Smooth muscle cell (in vitro differentiated cells): ENCODE measurements at regions not wholly inside any gene's neighbourhood (a gene's known extent, or its start where the extent isn't known, plus 50 kb on each side); places are given as distances from the start of the nearest gene placed in this dataset.
"Not testable (repeated sequence)": the region's sequence is repeated elsewhere in the genome, so short reads cannot be mapped to it uniquely, and the experiment has no call there.

Experiments used
- DNase-seq: peaks from one replicate; lab custom pipeline; 2025; ENCODE audit not compliant: unreplicated experiment; lab: John Stamatoyannopoulos, UW
- H2AFZ ChIP-seq: fragments of 200-600 bp; sonication (generic); 2 replicates; pipeline ENCODE4 v1.6.0; 2016; ENCODE audit warnings: antibody characterized with exemption, low read depth, mild to moderate bottlenecking
- H3F3A ChIP-seq: fragments of 200-600 bp; sonication (generic); 2 replicates; pipeline ENCODE4 v1.6.0; 2017; ENCODE audit warnings: antibody characterized with exemption, low read depth
- H3K27ac ChIP-seq: fragments of 200-600 bp; sonication (generic); 2 replicates; pipeline ENCODE4 v1.5.1; 2016; ENCODE audit warnings: low read depth, mild to moderate bottlenecking
- H3K27me3 ChIP-seq: fragments of 200-600 bp; sonication (generic); 2 replicates; pipeline ENCODE4 v1.6.1; 2016; ENCODE audit warnings: low read depth, mild to moderate bottlenecking
- H3K36me3 ChIP-seq: fragments of 200-600 bp; sonication (generic); 2 replicates; pipeline ENCODE4 v1.5.1; 2016; ENCODE audit warnings: low read depth
- H3K4me1 ChIP-seq: fragments of 200-600 bp; sonication (generic); 2 replicates; pipeline ENCODE4 v1.5.1; 2016; ENCODE audit warnings: low read depth
- H3K4me2 ChIP-seq: fragments of 200-600 bp; sonication (generic); 2 replicates; pipeline ENCODE4 v1.6.0; 2016; ENCODE audit warnings: mild to moderate bottlenecking
- H3K4me3 ChIP-seq: fragments of 200-600 bp; sonication (generic); 2 replicates; pipeline ENCODE4 v1.5.1; 2016; ENCODE audit warnings: mild to moderate bottlenecking
- H3K79me2 ChIP-seq: fragments of 200-600 bp; sonication (generic); 2 replicates; pipeline ENCODE4 v1.6.0; 2016; ENCODE audit warnings: low read depth, mild to moderate bottlenecking
- H3K9ac ChIP-seq: fragments of 200-600 bp; sonication (generic); 2 replicates; pipeline ENCODE4 v1.6.0; 2016; ENCODE audit warnings: low read depth
- H3K9me3 ChIP-seq: fragments of 200-600 bp; sonication (generic); replicated peaks from 2 replicates; pipeline ENCODE4 v1.5.1; 2016; ENCODE audit warnings: low read depth
- H4K20me1 ChIP-seq: fragments of 200-600 bp; sonication (generic); 2 replicates; pipeline ENCODE4 v1.6.0; 2016; ENCODE audit warnings: low read depth
- WGBS: methylation state at CpG from one replicate; pipeline ENCODE4 v1.1.7; 2016; ENCODE audit warnings: low lambda C conversion rate; 5-methylcytosine and 5-hydroxymethylcytosine counted together
- TF ChIP-seq, protein P1 (sequence below): fragments of 200-600 bp; sonication (generic); IDR thresholded peaks from 2 replicates; pipeline ENCODE4 v1.5.1; 2017; ENCODE audit warnings: borderline replicate concordance, mild to moderate bottlenecking, antibody characterized with exemption; ENCODE audit not compliant: insufficient read depth, poor library complexity, severe bottlenecking

DNA sequence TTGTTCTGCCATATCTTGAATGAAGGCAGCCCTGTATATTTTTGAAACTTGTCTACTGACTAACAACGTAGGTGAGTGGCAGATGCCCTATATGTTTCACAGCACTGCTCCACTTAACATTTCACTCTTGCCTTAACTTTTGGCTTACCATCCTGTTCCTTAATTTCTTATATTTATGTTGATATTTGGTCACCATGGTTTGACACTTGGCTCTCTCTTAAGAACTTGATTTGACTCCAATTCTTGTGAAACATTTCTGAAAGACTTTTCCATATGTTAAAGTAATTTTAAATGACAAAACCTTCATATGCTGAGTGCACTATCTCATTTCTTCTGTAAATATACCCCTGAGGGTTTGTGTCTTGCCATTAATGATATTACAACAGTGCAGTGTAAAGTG is 434.3 kb upstream of the IMPG1 start:
- WGBS, result 89% methylated on average over 1 of the region's 1 CpG

DNA sequence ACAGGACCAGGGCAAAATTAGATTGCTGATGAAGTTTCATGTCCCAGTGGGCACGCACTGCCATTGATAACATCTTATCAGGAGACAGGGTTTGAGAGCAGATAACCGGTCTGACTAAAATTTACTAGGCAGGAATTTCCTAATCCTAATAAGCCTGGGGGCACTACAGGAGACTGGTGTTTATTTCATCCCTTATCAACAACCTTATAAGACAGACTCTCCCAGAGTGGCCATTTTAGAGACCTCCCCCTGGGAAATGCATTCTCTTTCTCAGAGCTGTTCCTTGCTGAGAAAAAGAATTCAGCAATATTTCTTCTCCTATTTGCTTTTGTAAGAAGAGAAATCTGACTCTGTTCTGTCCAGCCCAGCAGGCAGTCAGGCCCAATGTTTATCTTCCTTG is 423.4 kb upstream of the IMPG1 start:
- no peak for DNase-seq
- H3F3A ChIP-seq, result no peaks in the 10 kb centered on the region
- no peaks in the 10 kb centered on the region for H3K36me3 ChIP-seq
- H3K4me3 ChIP-seq, result no peak overlapping the region
- H2AFZ ChIP-seq, result no peak overlapping the region
- H3K79me2 ChIP-seq, result no peaks in the 10 kb centered on the region
- H3K27ac ChIP-seq, result no peak overlapping the region
- TF ChIP-seq, protein P1, sequence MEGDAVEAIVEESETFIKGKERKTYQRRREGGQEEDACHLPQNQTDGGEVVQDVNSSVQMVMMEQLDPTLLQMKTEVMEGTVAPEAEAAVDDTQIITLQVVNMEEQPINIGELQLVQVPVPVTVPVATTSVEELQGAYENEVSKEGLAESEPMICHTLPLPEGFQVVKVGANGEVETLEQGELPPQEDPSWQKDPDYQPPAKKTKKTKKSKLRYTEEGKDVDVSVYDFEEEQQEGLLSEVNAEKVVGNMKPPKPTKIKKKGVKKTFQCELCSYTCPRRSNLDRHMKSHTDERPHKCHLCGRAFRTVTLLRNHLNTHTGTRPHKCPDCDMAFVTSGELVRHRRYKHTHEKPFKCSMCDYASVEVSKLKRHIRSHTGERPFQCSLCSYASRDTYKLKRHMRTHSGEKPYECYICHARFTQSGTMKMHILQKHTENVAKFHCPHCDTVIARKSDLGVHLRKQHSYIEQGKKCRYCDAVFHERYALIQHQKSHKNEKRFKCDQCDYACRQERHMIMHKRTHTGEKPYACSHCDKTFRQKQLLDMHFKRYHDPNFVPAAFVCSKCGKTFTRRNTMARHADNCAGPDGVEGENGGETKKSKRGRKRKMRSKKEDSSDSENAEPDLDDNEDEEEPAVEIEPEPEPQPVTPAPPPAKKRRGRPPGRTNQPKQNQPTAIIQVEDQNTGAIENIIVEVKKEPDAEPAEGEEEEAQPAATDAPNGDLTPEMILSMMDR, result no peak
- H3K27me3 ChIP-seq, result no peaks in the 10 kb centered on the region
- no peaks in the 10 kb centered on the region for H4K20me1 ChIP-seq
- H3K4me1 ChIP-seq, result no peaks in the 10 kb centered on the region
- no peak overlapping the region for H3K4me2 ChIP-seq
- H3K9me3 ChIP-seq, result peaks cover 4% of the 10 kb centered on the region
- WGBS, result 79% methylated on average over 2 of the region's 2 CpGs
- H3K9ac ChIP-seq, result no peak overlapping the region

More for the DNA sequence above, 434.3 kb upstream of the IMPG1 start:
- no peaks in the 10 kb centered on the region for H3K27me3 ChIP-seq
- H3K27ac ChIP-seq, result no peak overlapping the region
- no peak overlapping the region for H3K4me3 ChIP-seq
- H3K9ac ChIP-seq, result no peak overlapping the region
- no peaks in the 10 kb centered on the region for H4K20me1 ChIP-seq
- H3K36me3 ChIP-seq, result no peaks in the 10 kb centered on the region
- no peak for DNase-seq
- no peaks in the 10 kb centered on the region for H3K4me1 ChIP-seq
- H3K79me2 ChIP-seq, result no peaks in the 10 kb centered on the region
- no peak overlapping the region for H2AFZ ChIP-seq
- no peaks in the 10 kb centered on the region for H3K9me3 ChIP-seq
- H3F3A ChIP-seq, result no peaks in the 10 kb centered on the region
- H3K4me2 ChIP-seq, result no peak overlapping the region
- TF ChIP-seq, protein P1, result no peak

DNA sequence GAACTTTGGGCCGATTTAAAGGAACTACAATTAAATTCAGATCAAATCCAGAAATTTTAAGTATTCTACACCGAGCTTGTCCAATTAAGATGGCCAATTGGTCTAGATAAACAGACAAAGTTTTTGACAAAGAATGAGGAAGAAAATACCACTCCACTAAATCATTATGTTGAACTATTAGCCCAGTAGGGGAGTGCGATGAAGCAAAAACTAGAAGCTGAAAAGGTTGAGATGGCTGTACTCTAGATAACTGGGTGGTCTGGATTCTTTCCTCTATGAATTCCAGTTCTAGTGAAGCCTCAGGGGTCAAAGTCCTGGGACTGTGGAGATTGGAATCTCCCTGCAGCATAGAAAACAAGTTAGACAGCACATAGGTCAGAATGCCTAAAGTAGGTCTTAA is 418.9 kb upstream of the IMPG1 start:
- H3K27me3 ChIP-seq, H3K4me1 ChIP-seq, H3K4me2 ChIP-seq, H3K79me2 ChIP-seq, H4K20me1 ChIP-seq, H3F3A ChIP-seq, H3K4me3 ChIP-seq, H3K9ac ChIP-seq, H3K27ac ChIP-seq, H3K9me3 ChIP-seq, DNase-seq, H3K36me3 ChIP-seq, H2AFZ ChIP-seq: not testable (repeated sequence)
- WGBS, result 73% methylated on average over 3 of the region's 3 CpGs

DNA sequence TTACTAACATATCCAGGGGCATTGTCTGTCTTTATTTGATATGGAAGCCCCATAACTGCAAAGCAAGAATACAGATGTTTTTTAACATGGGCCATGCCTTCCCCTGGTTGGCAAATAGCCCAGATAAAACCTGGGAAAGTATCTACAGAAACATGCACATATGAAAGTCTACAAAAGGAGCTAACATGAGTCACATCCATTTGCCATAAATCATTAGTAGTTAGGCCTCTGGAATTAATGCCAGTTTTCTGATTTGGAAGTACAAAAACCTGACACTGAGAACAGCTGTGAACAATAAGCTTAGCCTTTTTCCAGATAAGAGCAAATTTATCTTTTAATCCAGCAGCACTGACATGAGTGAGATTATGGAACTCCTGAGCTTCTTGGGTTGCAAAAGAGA is 418.0 kb upstream of the IMPG1 start:
- Histone ChIP-seq H2AFZ (no peak overlapping the region), H3K27ac (no peak overlapping the region), H3F3A (no peaks in the 10 kb centered on the region), H3K79me2 (no peaks in the 10 kb centered on the region), H3K4me2 (no peak overlapping the region), H3K9me3 (no peaks in the 10 kb centered on the region), H3K36me3 (no peaks in the 10 kb centered on the region), H4K20me1 (no peaks in the 10 kb centered on the region), H3K9ac (no peak overlapping the region), H3K27me3 (no peaks in the 10 kb centered on the region), H3K4me3 (no peak overlapping the region), H3K4me1 (no peaks in the 10 kb centered on the region)
- TF ChIP-seq, protein P1, result no peak
- no peak for DNase-seq
